IMR-90 (cell line): ENCODE measurements at regions not wholly inside any gene's neighbourhood (a gene's known extent, or its start where the extent isn't known, plus 50 kb on each side); places are given as distances from the start of the nearest gene placed in this dataset.

Source experiments
- ATAC-seq: fragments of 200-7000 bp; cut with Tn5 transposase; 2 replicates; pipeline ENCODE4 v1.9.1; 2020; ENCODE audit warnings: low read depth, mild to moderate bottlenecking, moderate library complexity
- BruUV-seq: library from RNA; stranded (reverse); fragments of 400-500 nt; replicated peaks from 2 replicates; lab custom pipeline; 2021; lab: Mats Ljungman, UMichigan
- CTCF ChIA-PET: fragments of 300-600 bp; formaldehyde crosslinking; extraction: SDS; loops from one replicate; lab custom pipeline; 2021; ENCODE audit warnings: antibody characterized with exemption; lab: Yijun Ruan, JAX
- POLR2A ChIA-PET: fragments of 300-600 bp; sonication (Branson Sonifier 250); formaldehyde crosslinking; loops from one replicate; lab custom pipeline; 2022; ENCODE audit warnings: antibody characterized with exemption; ENCODE audit not compliant: unreplicated experiment; lab: Charles Lee
- DNase-seq: peaks from one replicate; pipeline ENCODE4 v3.0.0; 2013
- H2AFZ ChIP-seq: replicated peaks from 2 replicates; pipeline ENCODE3; 2013; ENCODE audit warnings: low read length, mild to moderate bottlenecking; ENCODE audit not compliant: poor library complexity
- H2AK5ac ChIP-seq: 2 replicates; pipeline ENCODE4 v1.6.1; 2013; ENCODE audit warnings: low read depth, low read length, inconsistent platforms
- H2AK9ac ChIP-seq: replicated peaks from 2 replicates; pipeline ENCODE3; 2013; ENCODE audit warnings: mild to moderate bottlenecking, low read depth, low read length, moderate library complexity; ENCODE audit not compliant: poor library complexity
- H2BK120ac ChIP-seq: 2 replicates; pipeline ENCODE4 v1.6.1; 2013; ENCODE audit warnings: low read depth, low read length, inconsistent platforms
- H2BK15ac ChIP-seq: 3 replicates; pipeline ENCODE4 v1.6.1; 2013; ENCODE audit warnings: low read depth, low read length, inconsistent platforms
- H2BK20ac ChIP-seq: 2 replicates; pipeline ENCODE4 v1.6.1; 2013; ENCODE audit warnings: low read depth, mild to moderate bottlenecking, inconsistent platforms, low read length, moderate library complexity
- H2BK5ac ChIP-seq: 2 replicates; pipeline ENCODE4 v1.6.1; 2013; ENCODE audit warnings: mild to moderate bottlenecking, low read depth, low read length, inconsistent platforms; ENCODE audit not compliant: poor library complexity, severe bottlenecking
- H3K14ac ChIP-seq: replicated peaks from 2 replicates; pipeline ENCODE4 v1.6.1; 2013; ENCODE audit warnings: low read depth, low read length, inconsistent platforms
- H3K18ac ChIP-seq: 2 replicates; pipeline ENCODE4 v1.6.1; 2013; ENCODE audit warnings: low read depth, low read length, control low read depth
- H3K23ac ChIP-seq: 2 replicates; pipeline ENCODE4 v1.6.1; 2013; ENCODE audit warnings: low read depth, low read length, inconsistent platforms
- H3K27ac ChIP-seq: 2 replicates; pipeline ENCODE4 v1.5.1; 2013; ENCODE audit warnings: mild to moderate bottlenecking, control low read depth, low read length; ENCODE audit not compliant: insufficient read depth
- H3K27me3 ChIP-seq: 2 replicates; pipeline ENCODE4 v1.6.1; 2013; ENCODE audit warnings: low read length; ENCODE audit not compliant: control insufficient read depth, insufficient read depth
- H3K36me3 ChIP-seq: 2 replicates; pipeline ENCODE4 v1.6.1; 2013; ENCODE audit warnings: low read length, mixed read lengths; ENCODE audit not compliant: control insufficient read depth, insufficient read depth
- H3K4ac ChIP-seq: 2 replicates; pipeline ENCODE4 v1.6.1; 2013; ENCODE audit warnings: low read depth, low read length, inconsistent platforms
- H3K4me1 ChIP-seq: 2 replicates; pipeline ENCODE4 v1.6.1; 2013; ENCODE audit warnings: low read length, mixed read lengths; ENCODE audit not compliant: control insufficient read depth, insufficient read depth
- H3K4me2 ChIP-seq: 2 replicates; pipeline ENCODE4 v1.6.1; 2013; ENCODE audit warnings: low read depth, mild to moderate bottlenecking, control low read depth, low read length, moderate library complexity
- H3K4me3 ChIP-seq: 2 replicates; pipeline ENCODE4 v1.5.1; 2013; ENCODE audit warnings: low read depth, mild to moderate bottlenecking, control low read depth, low read length, moderate library complexity; ENCODE audit not compliant: insufficient read depth
- H3K56ac ChIP-seq: 2 replicates; pipeline ENCODE4 v1.6.1; 2013; ENCODE audit warnings: low read length, inconsistent platforms; ENCODE audit not compliant: insufficient read depth; ENCODE audit errors: extremely low read depth
- H3K79me1 ChIP-seq, 2 experiments: 2 replicates each; pipeline ENCODE4 v1.6.1; 2013; ENCODE audit warnings: low read length in 2 of 2, inconsistent platforms in 1 of 2, low read depth in 1 of 2
- H3K9ac ChIP-seq: 2 replicates; pipeline ENCODE4 v1.6.1; 2013; ENCODE audit warnings: low read depth, low read length, control low read depth
- H3K9me1 ChIP-seq: 2 replicates; pipeline ENCODE4 v1.6.1; 2013; ENCODE audit warnings: low read length, inconsistent platforms; ENCODE audit not compliant: insufficient read depth
- H3K9me3 ChIP-seq: 2 replicates; pipeline ENCODE4 v1.6.1; 2013; ENCODE audit warnings: low read length; ENCODE audit not compliant: control insufficient read depth, insufficient read depth
- H4K20me1 ChIP-seq: 2 replicates; pipeline ENCODE4 v1.6.1; 2013; ENCODE audit warnings: low read length, inconsistent platforms; ENCODE audit not compliant: insufficient read depth
- H4K5ac ChIP-seq: 2 replicates; pipeline ENCODE4 v1.6.1; 2013; ENCODE audit warnings: mild to moderate bottlenecking, low read depth, low read length, control low read depth
- H4K8ac ChIP-seq, 2 experiments: 2 replicates each; pipeline ENCODE4 v1.6.1; 2013; ENCODE audit warnings: low read depth in 2 of 2, low read length in 2 of 2, control low read depth in 1 of 2, inconsistent platforms in 1 of 2
- H4K91ac ChIP-seq: 2 replicates; pipeline ENCODE4 v1.6.1; 2013; ENCODE audit warnings: low read depth, low read length, inconsistent platforms; ENCODE audit not compliant: insufficient read depth
- CHD1 ChIP-seq: IDR thresholded peaks from 2 replicates; pipeline ENCODE4 v1.6.1; 2012; ENCODE audit warnings: low read depth, low read length, improper control_type of control experiment
- NFE2L2 ChIP-seq: fragments of 150-350 bp; IDR thresholded peaks from 2 replicates; pipeline ENCODE4 v1.6.1; 2016; ENCODE audit warnings: low read depth, mild to moderate bottlenecking, low read length
- POLR2A ChIP-seq: IDR thresholded peaks from 2 replicates; pipeline ENCODE4 v1.6.1; 2012; ENCODE audit warnings: mild to moderate bottlenecking, low read depth, low read length
- RAD21 ChIP-seq: IDR thresholded peaks from 2 replicates; pipeline ENCODE4 v1.6.1; 2012; ENCODE audit warnings: low read length, improper control_type of control experiment
- RFX5 ChIP-seq: IDR thresholded peaks from 2 replicates; pipeline ENCODE4 v1.8.0; 2012; ENCODE audit warnings: low read depth, mild to moderate bottlenecking, low read length, moderate library complexity
- SMC3 ChIP-seq: fragments of 150-350 bp; IDR thresholded peaks from 2 replicates; pipeline ENCODE4 v1.6.1; 2016; ENCODE audit warnings: low read depth, mild to moderate bottlenecking, antibody characterized with exemption, low read length, moderate library complexity
- dilution Hi-C: fragments of 300-500 bp; cut with HindIII; formaldehyde crosslinking; loops from one replicate; pipeline ENCODE4 v1.14.3; 2018; ENCODE audit warnings: low sequenced_read_pairs; ENCODE audit not compliant: unreplicated experiment
- in situ Hi-C: fragments of 300-500 bp; cut with MboI; formaldehyde crosslinking; loops from 3 replicates; pipeline ENCODE4 v1.14.3; 2019; ENCODE audit warnings: low sequenced_read_pairs, inconsistent platforms, mixed read lengths
- intact Hi-C: fragments of 100-400 bp; cut with micrococcal nuclease; formaldehyde crosslinking; loops from 2 replicates; pipeline ENCODE4 v1.10.0; 2022

DNA sequence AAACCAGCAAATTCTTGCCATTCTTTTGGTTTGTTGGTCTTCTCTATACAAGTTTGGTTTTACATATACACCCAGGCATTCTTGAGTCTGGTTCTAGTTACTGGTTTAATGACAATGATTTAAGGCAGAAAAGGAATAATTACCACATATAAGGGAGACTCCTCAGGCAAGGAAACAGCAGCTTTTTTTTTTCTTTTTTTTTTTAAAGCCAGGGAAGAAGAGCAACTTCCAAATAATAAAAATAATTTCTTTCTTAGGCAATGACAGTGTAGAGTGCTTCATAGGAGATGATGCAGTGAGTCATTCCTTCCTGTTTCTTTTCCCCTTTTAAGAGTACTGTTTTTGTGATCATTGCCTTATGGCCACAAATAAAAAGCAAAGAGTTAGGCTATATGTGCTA lies 289.7 kb downstream of the DKK2 start:
- in situ Hi-C loops (no loop called here), dilution Hi-C loops (no loop called here), intact Hi-C loops (no loop called here)
- Histone ChIP-seq H2BK15ac (no peak overlapping the region), H3K27me3 (no peaks in the 10 kb centered on the region), H3K23ac (no peak overlapping the region), H3K79me1 (no peaks in the 10 kb centered on the region), H3K4ac (no peak overlapping the region), H3K27ac (no peak overlapping the region), H4K91ac (no peak overlapping the region), H3K36me3 (no peaks in the 10 kb centered on the region), H2AFZ (no peak overlapping the region), H2AK5ac (no peak overlapping the region), H4K5ac (no peak overlapping the region), H3K9me3 (no peaks in the 10 kb centered on the region), H2BK120ac (no peak overlapping the region), H3K4me3 (no peak overlapping the region), H3K56ac (no peak overlapping the region), H3K18ac (no peak overlapping the region), H2BK5ac (no peak overlapping the region), H3K9ac (no peak overlapping the region), H3K4me2 (no peak overlapping the region), H3K14ac (no peak overlapping the region), H2BK20ac (no peak overlapping the region), H3K4me1 (no peaks in the 10 kb centered on the region), H4K20me1 (no peaks in the 10 kb centered on the region), H3K9me1 (no peaks in the 10 kb centered on the region), H2AK9ac (no peak overlapping the region), H4K8ac (no peak overlapping the region)
- no peak for DNase-seq
- ChIA-PET CTCF (no interaction called here), POLR2A (no interaction called here)
- ATAC-seq, result peak; percentile 66
- TF ChIP-seq NFE2L2 (no peak), POLR2A (no peak), RFX5 (no peak), CHD1 (no peak), SMC3 (no peak), RAD21 (no peak)
- BruUV-seq, result no TSS peak
